ENCODE measurements at regions not wholly inside any gene's neighbourhood (a gene's known extent, or its start where the extent isn't known, plus 50 kb on each side); places are given as distances from the start of the nearest gene placed in this dataset.

GRCh38 chr11:23455321-23455891 lies 595.1 kb upstream of the CCDC179 start:
- no peak for TF ChIP-seq POLR2A (IDR thresholded peaks at IDR 0.05)
- no peak for TF ChIP-seq CTCF (IDR thresholded peaks at IDR 0.05)

Data from esophagus squamous epithelium (tissue), 4 donors.